ENCODE measurements at regions not wholly inside any gene's neighbourhood (a gene's known extent, or its start where the extent isn't known, plus 50 kb on each side); places are given as distances from the start of the nearest gene placed in this dataset.
"Not testable (repeated sequence)": the region's sequence is repeated elsewhere in the genome, so short reads cannot be mapped to it uniquely, and the experiment has no call there.

DNA sequence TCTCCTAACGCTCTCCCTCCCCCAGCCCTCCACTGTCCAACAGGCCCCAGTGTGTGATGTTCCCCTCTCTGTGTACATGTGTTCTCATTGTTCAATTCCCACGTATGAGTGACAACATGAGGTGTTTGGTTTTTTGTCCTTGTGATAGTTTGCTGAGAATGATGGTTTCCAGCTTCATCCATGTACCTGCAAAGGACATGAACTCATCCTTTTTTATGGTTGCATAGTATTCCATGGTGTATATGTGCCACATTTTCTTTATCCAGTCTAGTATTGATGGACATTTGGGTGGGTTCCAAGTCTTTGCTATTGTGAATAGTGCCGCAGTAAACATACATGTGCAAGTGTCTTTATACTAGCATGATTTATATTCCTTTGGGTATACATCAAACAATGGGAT lies 347.4 kb downstream of the MAGEE1 start:
- not testable (repeated sequence) for DNase-seq

DNA sequence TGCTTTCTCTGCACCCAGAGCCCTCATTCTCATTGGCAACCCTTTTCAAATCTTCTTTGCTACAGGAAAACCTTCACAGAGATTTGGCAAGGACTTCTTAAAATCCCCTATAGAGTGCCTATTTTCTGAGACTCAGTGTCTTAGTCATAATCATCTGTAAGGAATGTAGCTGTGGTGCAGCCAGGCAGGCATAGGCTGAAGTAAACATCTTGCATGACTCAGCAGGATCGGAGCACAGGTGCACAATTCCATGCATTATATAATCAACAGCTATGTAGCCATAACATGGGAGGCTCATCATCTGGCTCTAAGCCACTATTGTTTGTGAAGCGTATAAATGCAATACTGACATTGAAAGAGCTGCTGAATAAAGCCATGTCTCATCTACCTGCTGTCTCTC lies 368.8 kb downstream of the MAGEE1 start:
- DNase-seq, result no peak

DNA sequence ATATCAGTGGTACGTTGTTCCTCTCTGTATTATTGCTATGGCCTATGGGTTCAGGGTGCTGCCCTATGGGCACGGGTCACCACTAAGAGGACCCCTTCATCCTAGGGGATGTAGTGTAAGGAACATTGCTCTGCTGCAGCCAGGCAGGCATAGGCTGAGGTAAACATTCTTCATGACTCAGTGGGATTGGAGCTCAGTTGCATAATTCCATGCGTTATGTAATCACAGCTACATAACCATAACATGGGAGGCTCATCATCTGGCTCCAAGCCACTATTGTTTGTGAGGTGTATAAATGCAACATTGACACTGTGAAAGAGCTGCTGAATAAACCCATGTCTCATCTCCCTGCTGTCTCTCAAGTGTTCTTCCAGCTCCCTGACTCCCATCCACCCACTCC lies 375.2 kb downstream of the MAGEE1 start:
- DNase-seq, result no peak

DNA sequence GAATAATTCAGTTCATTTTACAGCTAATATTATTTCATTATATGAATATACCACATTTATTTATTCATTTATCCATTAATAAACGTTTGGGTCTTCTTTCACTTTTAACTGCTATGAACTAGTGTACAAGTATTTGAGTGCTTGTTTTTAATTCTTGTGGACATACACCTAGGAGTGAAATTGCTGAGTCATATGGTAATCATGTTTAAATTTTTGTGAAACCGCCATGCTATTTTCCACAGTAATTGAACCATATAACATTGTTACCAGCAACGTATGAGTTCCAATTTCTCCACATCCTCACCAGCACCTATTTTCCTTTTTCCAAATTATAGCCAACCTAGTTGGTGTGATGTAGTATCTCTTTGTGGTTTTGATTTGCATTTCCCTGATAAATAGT lies 388.2 kb downstream of the MAGEE1 start:
- no peak for DNase-seq

DNA sequence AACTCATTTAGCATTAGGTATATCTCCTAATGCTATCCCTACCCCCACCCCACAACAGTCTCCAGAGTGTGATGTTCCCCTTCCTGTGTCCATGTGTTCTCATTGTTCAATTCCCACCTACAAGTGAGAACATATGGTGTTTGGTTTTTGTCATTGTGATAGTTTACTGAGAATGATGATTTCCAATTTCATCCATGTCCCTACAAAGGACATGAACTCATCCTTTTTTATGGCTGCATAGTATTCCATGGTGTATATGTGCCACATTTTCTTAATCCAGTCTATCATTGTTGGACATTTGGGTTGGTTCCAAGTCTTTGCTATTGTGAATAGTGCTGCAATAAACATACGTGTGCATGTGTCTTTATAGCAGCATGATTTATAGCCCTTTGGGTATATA lies 389.8 kb downstream of the MAGEE1 start:
- not testable (repeated sequence) for DNase-seq

DNA sequence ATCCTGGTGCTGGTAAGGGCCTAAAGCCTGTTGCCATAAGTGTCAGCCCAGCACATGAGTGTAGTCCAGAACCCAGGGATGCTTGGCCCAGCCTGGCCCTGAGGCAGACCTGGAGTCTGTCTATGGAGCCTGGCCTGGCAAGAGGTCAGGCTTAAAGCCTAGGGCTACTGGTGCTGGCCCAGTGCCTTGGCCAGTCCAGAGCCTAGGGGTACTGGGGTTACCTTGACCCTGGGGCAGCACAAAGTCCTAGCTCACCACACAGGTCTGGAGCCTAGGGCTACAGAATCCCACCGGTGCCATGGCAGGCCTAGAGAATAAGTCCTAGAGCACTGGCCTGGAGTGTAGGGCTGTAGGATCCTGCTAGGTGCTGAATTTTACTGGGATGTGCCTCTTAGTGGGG lies 393.8 kb downstream of the MAGEE1 start:
- DNase-seq, result no peak

DNA sequence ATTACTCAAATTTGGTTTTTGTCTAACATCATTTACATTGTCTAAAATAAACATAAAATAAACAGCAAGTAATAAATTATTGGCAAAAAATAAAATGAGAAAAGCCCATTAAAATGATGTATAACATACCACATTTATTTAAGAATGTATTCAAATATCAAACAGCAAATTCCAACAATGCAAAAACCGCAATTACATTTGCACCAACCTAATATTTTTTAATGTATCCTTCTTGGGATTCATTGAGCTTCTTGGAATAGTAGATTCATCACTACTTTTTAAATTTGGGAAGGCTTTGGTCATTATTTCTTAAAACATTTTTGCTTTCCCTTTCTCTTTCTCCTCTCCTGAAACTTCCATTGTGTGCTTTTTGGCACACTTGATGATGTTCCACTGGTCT lies 400.2 kb downstream of the MAGEE1 start:
- no peak for DNase-seq

DNA sequence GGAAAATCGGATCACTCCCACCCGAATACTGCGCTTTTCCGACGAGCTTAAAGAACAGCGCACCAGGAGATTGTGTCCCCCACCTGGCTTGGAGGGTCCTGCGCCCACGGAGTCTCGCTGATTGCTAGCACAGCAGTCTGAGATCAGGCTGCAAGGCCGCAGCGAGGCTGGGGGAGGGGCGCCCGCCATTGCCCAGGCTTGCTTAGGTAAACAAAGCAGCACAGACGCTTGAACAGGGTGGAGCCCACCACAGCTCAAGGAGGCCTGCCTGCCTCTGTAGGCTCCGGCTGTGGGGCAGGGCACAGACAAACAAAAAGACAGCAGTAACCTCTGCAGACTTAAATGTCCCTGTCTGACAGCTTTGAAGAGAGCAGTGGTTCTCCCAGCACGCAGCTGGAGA lies 413.4 kb downstream of the MAGEE1 start:
- not testable (repeated sequence) for DNase-seq

DNA sequence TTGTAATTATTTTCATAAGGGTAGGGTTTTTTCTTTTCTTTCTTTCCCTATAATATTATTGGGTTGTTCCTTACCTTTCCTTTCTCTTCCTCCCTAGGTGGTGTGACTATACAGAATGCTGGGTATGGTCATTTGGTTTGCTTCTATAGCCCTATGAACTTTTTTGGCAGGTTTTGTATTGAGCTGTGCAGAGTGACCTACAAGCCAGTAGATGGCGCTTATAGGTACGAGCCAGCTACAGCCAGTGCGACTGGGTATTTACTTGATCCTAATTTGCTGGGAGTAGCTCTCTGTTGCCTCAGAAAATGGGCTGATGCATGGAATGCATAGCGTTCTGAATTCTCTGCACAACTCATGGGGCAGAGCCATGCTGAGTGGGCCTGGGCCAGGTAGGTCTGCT lies 423.3 kb downstream of the MAGEE1 start:
- no peak for DNase-seq

DNA sequence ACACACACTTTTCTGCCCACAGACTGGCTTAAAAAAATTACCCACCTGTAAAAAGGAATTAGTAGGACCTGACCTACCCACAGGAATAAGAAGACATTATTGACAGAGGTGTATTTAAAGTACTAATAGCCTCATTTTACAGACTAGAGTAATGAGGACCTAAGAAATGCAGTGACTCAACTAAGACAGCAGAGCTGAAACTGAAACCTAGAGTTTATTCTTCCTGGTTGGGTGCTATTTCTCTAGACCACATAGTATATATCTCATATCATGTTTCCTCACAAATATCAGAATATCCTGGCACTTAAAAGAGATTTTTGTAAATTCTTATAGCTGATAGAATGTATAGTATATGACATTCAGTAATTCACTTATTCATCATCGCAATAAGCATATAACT lies 435.0 kb downstream of the MAGEE1 start:
- DNase-seq, result no peak

DNA sequence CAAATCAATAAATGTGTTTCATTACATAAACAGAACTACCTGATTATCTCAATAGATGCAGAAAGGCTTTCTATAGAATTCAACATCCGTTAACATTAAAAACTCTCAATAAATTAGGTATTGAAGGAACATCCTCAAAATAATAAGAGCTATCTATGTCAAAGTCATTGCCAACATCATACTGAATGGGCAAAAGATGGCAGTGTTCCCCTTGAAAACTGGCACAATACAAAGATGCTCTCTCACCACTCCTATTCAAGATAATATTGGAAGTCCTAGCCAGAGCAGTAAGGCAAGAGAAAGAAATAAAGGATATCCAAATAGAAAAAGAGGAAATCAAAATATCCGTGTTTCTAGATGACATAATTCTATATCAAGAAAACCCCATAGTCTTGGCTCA lies 466.4 kb downstream of the MAGEE1 start:
- no peak for DNase-seq

DNA sequence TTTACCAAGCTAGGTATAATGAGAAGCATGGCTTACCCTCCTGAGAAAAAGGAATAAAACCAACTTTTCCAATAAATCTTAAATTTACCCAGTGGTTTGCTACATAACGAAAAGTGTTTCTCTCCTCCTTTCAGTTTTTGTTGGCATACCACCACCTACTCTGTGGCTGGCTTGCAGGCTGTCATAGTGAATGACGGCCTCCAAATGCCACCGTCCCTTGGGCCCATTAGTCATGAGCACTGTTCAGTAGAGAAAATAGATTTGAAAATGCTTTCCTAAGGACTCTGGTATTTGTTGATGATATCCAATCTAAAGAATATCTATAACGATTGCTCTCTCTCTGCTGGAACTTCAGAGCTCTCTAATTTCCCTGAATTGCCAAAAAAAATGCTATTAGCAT lies 488.3 kb downstream of the MAGEE1 start:
- no peak for DNase-seq

DNA sequence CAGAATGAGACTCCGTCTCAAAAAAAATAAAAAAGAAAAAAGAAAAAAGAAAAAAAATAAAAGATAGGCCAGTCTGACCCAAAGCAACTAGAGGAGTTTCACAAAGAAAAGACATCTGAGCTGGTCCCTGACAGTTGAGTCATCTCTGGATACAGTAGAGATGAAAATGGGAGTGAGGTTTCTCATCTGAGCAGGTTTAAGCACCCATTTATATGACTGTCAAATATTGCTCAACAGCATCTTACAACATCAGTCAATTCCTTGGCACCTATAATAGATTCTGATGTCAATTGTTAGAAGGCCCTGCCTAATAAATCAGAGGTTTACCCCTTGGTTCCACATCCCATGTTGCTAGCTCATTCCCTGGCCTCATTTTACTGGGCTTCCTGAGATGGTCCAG lies 490.5 kb downstream of the MAGEE1 start:
- no peak for DNase-seq

DNA sequence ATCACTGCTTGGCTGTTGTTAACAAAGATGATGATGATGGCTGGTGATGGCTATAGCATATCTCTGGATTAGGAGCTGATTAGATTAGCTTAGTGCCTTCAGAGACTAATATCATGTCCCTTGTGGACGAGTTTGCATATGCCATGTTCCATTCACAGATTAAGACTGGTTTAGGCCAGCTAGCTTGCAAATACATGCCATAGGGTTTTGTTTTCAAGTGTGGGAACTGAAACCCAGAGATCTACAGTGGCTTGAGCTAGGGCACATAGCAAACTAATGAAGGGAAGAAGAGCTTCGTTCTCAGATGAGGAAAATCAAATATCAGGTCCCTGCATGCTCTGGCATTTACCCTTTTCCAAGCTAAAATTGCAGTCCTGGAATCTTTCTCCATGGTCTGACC lies 492.3 kb downstream of the MAGEE1 start:
- no peak for DNase-seq

DNA sequence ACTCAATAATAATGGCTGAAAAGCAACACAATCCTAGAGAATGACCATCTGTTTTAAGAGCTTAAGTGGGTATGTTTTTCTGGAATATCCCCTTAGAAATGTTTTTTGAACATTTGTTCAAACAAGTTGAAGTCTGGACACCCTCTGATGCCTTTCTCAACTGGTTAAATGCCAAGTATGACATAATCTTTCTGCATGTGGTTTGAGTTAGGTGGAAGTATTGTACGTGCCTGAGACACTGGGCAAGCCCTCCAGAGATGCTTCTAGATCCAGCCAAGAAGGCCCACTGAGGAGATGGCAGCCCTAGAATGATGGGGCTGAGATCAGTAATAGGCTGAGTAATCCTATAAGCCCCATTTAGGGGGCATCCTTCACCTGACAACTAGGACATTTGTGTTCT lies 493.1 kb downstream of the MAGEE1 start:
- DNase-seq, result no peak

DNA sequence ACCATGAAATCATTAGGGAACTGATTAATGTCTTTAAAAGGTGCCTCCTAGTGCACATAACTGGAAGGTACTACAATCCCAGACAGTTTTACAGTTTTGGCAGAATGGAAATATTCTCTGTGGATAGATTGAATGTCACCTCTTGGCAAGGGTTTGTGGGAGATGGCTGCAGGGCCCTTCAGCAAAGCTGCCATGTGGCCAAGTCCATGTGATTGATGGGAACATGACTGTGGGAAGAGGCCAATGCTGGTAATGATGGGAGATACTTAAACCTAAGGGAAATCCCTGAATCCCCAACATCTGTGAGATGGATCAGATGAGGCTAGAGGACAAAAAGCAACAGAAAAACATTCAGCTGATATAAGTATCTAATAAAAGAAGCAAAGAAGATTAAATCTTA lies 493.7 kb downstream of the MAGEE1 start:
- DNase-seq, result no peak

DNA sequence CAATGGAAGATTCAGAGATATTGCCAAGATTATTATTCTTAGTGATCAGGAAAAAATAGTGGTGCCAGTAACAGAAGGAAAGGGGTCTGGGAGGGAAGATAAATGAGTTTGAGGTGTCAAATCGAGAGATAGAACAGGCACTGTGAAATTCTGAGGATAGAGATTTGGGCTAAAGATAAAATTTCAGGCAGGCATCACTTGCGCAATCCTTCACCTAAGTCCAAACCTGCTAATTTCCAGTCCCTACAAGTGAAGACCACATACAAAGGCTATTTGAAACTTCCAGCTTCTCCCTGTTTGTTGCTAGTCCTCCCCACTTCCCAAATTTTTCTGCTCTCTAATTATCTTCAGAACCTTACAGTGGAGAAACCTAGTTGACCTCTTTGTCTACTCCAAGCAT lies 494.6 kb downstream of the MAGEE1 start:
- no peak for DNase-seq

DNA sequence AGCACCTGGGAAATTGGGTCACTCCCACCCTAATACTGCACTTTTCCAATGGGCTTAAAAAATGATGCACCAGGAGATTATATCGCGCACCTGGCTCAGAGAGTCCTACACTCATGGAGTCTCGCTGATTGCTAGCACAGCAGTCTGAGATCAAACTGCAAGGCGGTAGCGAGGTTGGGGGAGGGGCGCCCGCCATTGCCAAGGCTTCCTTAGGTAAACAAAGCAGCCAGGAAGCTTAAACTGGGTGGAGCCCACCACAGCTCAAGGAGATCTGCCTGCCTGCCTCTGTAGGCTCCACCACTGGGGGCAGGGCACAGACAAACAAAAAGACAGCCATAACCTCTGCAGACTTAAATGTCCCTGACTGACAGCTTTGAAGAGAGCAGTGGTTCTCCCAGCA lies 497.1 kb downstream of the MAGEE1 start:
- not testable (repeated sequence) for DNase-seq

DNA sequence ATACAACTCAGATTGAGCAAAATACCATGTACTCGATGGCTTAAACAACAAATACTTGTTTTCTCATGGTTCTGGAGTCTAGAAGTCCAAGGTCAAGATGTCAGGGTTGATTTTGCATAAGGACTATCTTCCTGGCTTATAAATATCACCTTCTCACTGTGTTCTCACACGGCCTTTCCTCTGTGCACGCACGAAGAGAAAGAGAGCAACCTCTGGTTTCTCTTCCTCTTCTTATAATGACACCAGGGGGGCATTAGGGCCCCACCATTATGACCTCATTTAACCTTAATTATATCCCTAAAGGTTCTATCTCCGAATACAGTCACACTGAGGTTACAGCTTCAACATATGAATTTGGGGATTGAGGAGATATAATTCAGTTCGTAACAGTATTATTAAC lies 504.0 kb downstream of the MAGEE1 start:
- no peak for DNase-seq

DNA sequence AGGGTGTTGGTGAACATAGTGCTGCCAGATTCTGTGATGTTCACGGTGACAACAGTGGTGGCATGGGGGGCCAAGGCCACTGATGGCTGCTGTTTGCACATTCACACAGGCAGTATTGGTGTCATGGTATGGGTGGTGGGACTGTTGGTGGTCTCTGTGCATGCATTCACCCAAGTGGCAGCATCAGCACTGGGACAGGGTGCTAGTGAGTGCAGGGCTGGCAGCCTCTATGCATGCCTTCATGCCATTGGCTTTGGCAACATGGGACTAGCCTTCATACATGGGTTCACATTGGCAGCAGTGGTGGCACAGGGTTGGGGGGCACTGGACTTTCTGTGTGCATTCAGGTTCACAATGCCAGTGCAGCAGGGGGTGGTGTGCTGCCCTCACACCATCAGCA lies 489.7 kb upstream of the FGF16 start:
- DNase-seq, result no peak

DNA sequence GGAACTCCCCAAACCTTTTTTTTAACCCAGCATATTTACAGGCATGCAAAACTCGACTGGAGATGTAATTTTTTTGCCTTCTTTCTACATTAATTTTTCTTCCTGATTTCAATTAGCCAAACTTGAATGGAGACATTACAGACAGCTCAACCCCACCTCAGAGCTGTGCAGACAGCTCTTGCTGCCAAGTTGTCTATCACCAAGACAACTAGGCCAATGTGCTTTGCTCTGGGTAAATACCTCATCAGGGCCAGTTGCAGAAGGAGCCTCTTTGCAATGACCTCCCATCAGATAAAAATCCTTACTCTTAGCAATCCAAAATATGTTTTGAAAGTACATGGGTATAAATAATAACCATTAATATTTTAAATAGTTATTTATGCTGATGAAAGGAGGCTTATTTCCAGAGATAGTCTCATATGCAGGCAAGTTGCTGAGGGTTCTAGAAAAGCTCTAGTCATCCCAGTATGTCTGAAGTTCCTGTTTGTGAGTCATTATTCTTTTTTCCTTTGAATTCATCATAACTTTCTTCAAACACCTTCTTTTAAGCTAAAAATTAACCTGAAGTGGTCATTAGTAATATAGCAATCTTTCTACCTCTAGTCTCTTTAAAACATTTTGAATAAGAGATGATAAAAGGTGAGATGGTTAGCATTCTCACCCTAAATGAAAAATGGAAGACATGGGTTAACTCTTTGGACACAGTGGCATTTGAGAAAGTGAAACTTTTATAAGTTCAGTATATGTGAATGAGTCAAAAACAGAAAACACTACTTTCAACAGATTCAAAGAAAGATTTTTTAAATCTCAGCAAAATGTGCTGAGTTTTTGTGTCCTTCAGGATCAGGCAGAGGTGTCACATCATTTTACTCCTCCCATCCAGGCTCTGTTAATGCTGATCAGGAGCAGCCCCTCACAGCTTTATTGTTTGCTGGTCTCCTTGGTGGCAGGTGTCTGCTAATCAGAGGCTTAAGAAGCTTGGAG lies 475.5 kb upstream of the FGF16 start:
- DNase-seq, result peak; percentile 20

DNA sequence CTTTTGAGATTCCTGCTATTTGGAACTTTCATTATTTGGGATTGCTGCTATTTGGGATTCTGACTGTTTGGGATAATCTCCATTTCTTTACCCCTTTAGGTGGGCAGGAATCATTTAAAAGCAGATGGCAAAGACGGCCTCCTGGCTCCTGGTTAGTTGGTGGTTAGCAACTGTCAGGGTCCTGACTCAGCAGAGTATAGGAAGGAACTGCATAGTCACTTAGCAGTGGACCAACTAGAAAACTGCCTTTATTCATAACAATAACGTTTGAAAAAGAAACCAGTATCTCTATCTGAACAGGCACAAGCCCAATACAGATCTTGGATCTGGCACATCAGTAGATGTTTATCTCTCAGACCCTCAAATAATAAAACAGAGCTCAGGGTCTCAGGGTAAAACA lies 469.7 kb upstream of the FGF16 start:
- DNase-seq, result no peak

DNA sequence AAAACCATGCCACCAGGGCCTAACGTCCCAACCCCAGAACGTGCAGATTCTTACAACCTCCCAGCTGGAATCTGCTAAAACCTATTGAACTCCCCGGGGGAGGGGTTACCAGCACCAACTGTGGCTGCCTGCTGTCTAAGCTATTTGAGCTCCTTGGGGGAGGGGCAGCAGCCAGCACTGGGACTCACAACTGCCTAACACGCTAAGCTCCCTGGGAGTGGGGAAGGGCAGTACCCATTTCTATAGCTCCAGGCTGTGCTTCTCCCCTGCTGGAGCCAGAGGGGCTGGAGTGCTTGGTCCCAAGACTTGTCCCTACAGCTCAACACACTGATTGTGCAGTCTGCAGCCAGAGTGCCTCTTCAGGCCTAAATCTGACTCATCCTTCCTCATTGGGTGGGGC lies 459.8 kb upstream of the FGF16 start:
- DNase-seq, result no peak

DNA sequence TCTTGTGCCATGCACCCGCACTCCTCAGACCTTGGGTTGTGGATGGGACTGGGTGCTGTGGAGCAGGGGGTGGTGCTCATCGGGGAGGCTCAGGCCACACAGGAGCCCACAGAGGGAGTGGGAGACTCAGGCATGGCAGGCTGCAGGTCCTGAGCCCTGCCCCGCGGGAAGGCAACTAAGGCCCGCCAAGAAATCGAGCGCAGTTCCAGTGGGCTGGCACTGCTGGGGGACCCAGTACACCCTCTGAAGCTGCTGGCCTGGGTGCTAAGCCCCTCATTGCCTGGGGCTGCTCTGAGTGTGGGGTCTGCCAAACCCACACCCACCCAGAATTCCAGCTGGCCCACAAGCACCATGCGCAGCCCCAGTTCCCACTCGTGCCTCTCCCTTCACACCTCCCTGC lies 450.5 kb upstream of the FGF16 start:
- DNase-seq, result no peak

DNA sequence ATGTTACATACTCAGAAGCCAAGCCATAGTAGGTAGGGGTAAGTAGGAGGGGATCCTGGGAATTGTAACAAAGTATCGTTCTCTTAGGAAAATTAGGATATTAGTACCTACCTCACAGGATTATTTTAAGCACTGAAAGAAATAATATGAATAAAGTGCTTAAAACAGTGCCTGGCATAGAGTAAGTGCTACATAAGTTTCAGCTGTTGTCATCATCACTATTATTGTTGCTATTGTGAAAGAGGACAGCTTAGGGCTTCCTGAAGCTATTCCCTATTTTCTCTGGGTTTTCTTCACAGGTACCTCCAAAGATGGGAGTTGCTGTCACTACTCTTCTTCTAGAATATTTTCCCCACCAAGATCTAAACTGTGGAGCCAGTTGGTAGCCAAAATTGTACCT lies 443.7 kb upstream of the FGF16 start:
- no peak for DNase-seq
